Neuronal stem cell (in vitro differentiated cells): ENCODE measurements at regions not wholly inside any gene's neighbourhood (a gene's known extent, or its start where the extent isn't known, plus 50 kb on each side); places are given as distances from the start of the nearest gene placed in this dataset.
A peak's percentile ranks its signal among the peaks of the same experiment; 100 is the strongest.

Source experiments
- DNase-seq: peaks from one replicate; pipeline ENCODE4 v3.0.0-alpha.2; 2013; ENCODE audit warnings: low spot score
- H2AFZ ChIP-seq: one replicate; pipeline ENCODE4 v1.6.1; 2013; ENCODE audit warnings: mild to moderate bottlenecking, low read length, inconsistent platforms
- H2AK5ac ChIP-seq: 2 replicates; pipeline ENCODE4 v1.6.1; 2013; ENCODE audit warnings: low read depth, mild to moderate bottlenecking, inconsistent platforms, low read length, moderate library complexity, mixed read lengths
- H2BK120ac ChIP-seq: 2 replicates; pipeline ENCODE4 v1.6.1; 2013; ENCODE audit warnings: low read depth, mild to moderate bottlenecking, inconsistent platforms, low read length, moderate library complexity, mixed read lengths
- H2BK12ac ChIP-seq: one replicate; pipeline ENCODE4 v1.6.1; 2013; ENCODE audit warnings: low read length, inconsistent platforms
- H2BK15ac ChIP-seq: 2 replicates; pipeline ENCODE4 v1.6.1; 2013; ENCODE audit warnings: mild to moderate bottlenecking, low read length, inconsistent platforms, mixed read lengths
- H2BK5ac ChIP-seq: one replicate; pipeline ENCODE4 v1.6.1; 2013; ENCODE audit warnings: inconsistent platforms, mild to moderate bottlenecking, low read length, moderate library complexity
- H3K14ac ChIP-seq: one replicate; pipeline ENCODE4 v1.6.1; 2013; ENCODE audit warnings: low read length, inconsistent platforms
- H3K18ac ChIP-seq: 2 replicates; pipeline ENCODE4 v1.6.1; 2013; ENCODE audit warnings: low read length, inconsistent platforms
- H3K23ac ChIP-seq: 2 replicates; pipeline ENCODE4 v1.6.1; 2013; ENCODE audit warnings: low read depth, mild to moderate bottlenecking, mixed read lengths, low read length, inconsistent platforms; ENCODE audit not compliant: poor library complexity
- H3K27ac ChIP-seq: replicated peaks from 3 replicates; pipeline ENCODE4 v1.5.1; 2013; ENCODE audit warnings: low read length, inconsistent platforms
- H3K27me3 ChIP-seq, 3 experiments: 2 replicates each; pipeline ENCODE4 v1.6.1; 2013; ENCODE audit warnings: low read length in 3 of 3, mild to moderate bottlenecking in 2 of 3, inconsistent platforms in 1 of 3, low read depth in 1 of 3, mixed read lengths in 1 of 3, moderate library complexity in 1 of 3; ENCODE audit not compliant: control insufficient read depth in 3 of 3, insufficient read depth in 3 of 3
- H3K36me3 ChIP-seq, 2 donors: replicated peaks in 1 of 2; 2 replicates each; pipeline ENCODE4 v1.6.1; 2013; ENCODE audit warnings: low read length in 2 of 2; ENCODE audit not compliant: control insufficient read depth in 2 of 2, insufficient read depth in 2 of 2
- H3K4ac ChIP-seq: 2 replicates; pipeline ENCODE4 v1.6.1; 2013; ENCODE audit warnings: inconsistent platforms, mild to moderate bottlenecking, low read length, moderate library complexity
- H3K4me1 ChIP-seq, 2 donors: 1 replicate in 1 of 2; 2 replicates in 1 of 2; pipeline ENCODE4 v1.6.1; 2013; ENCODE audit warnings: low read length in 2 of 2, low read depth in 1 of 2; ENCODE audit not compliant: control insufficient read depth in 2 of 2, insufficient read depth in 1 of 2
- H3K4me2 ChIP-seq: one replicate; pipeline ENCODE4 v1.6.1; 2013; ENCODE audit warnings: mild to moderate bottlenecking, low read length, inconsistent platforms; ENCODE audit not compliant: insufficient read depth, poor library complexity, severe bottlenecking
- H3K4me3 ChIP-seq, 2 donors: 2 replicates each; pipeline ENCODE4 v1.5.1; 2013; ENCODE audit warnings: low read length in 2 of 2, mild to moderate bottlenecking in 2 of 2, inconsistent platforms in 1 of 2, moderate library complexity in 1 of 2
- H3K79me1 ChIP-seq: one replicate; pipeline ENCODE4 v1.6.1; 2013; ENCODE audit warnings: low read depth, mild to moderate bottlenecking, inconsistent platforms, low read length, moderate library complexity
- H3K9ac ChIP-seq: one replicate; pipeline ENCODE4 v1.6.1; 2013; ENCODE audit warnings: mild to moderate bottlenecking, low read depth, low read length, inconsistent platforms; ENCODE audit not compliant: poor library complexity
- H3K9me3 ChIP-seq, 2 donors: replicated peaks in 1 of 2; 2 replicates each; pipeline versions ENCODE3 to v1.6.1; 2013; ENCODE audit warnings: low read length in 2 of 2, mild to moderate bottlenecking in 2 of 2, inconsistent platforms in 1 of 2, low read depth in 1 of 2, mixed read lengths in 1 of 2, moderate library complexity in 1 of 2; ENCODE audit not compliant: control insufficient read depth in 2 of 2, insufficient read depth in 1 of 2
- H4K8ac ChIP-seq: one replicate; pipeline ENCODE4 v1.6.1; 2013; ENCODE audit warnings: low read depth, mild to moderate bottlenecking, inconsistent platforms, low read length, moderate library complexity
- H4K91ac ChIP-seq: one replicate; pipeline ENCODE4 v1.6.1; 2013; ENCODE audit warnings: low read length, low read depth, mild to moderate bottlenecking, inconsistent platforms; ENCODE audit not compliant: poor library complexity
- WGBS, 2 donors: extraction: QIAGEN DNeasy Blood & Tissue Kit; methylation state at CpG; one replicate each; pipeline ENCODE4 v1.1.7; 2013; ENCODE audit warnings: missing lambda C conversion rate in 2 of 2, mixed read lengths in 1 of 2; ENCODE audit not compliant: insufficient read length in 2 of 2, insufficient replicate concordance in 1 of 2; ENCODE audit errors: extremely low coverage in 2 of 2; 5-methylcytosine and 5-hydroxymethylcytosine counted together

- no peak overlapping the region for H2BK12ac ChIP-seq
- no peak overlapping the region for H4K91ac ChIP-seq
- H3K14ac ChIP-seq: no peak overlapping the region
- H3K9ac ChIP-seq: no peak overlapping the region
- H3K36me3 ChIP-seq: no peaks in the 10 kb centered on the region
- H3K27ac ChIP-seq: no peak overlapping the region
- H2AFZ ChIP-seq: no peak overlapping the region
- no peaks in the 10 kb centered on the region for H3K79me1 ChIP-seq
- H2BK15ac ChIP-seq: no peak overlapping the region
- no peak overlapping the region for H3K4me2 ChIP-seq
- peaks cover 0 to 47% (median 0%) of the 10 kb centered on the region in 3 experiments for H3K27me3 ChIP-seq
- H2AK5ac ChIP-seq: no peak overlapping the region
- H3K4me3 ChIP-seq: peak overlapping the region in 1 of 2 donors; percentile 16
- no peak overlapping the region for H3K4ac ChIP-seq
- H3K9me3 ChIP-seq: no peaks in the 10 kb centered on the region
- peaks cover 0 to 5% of the 10 kb centered on the region in 2 donors for H3K4me1 ChIP-seq
- no peak overlapping the region for H2BK5ac ChIP-seq
- H3K18ac ChIP-seq: no peak overlapping the region
- no CpG with 5 or more reads among the region's 4 CpGs for WGBS, 2 donors
- DNase-seq: no peak
- no peak overlapping the region for H3K23ac ChIP-seq
- H4K8ac ChIP-seq: no peak overlapping the region
- H2BK120ac ChIP-seq: no peak overlapping the region
Observed at GRCh38 chr17:77072670-77073069, 68.1 kb upstream of the SEC14L1 start.

GRCh38 chr17:77074681-77075080, 66.1 kb upstream of the SEC14L1 start:
- no peak overlapping the region for H3K9ac ChIP-seq
- no peak overlapping the region for H3K4me3 ChIP-seq
- H3K14ac ChIP-seq: no peak overlapping the region
- DNase-seq: no peak
- no peak overlapping the region for H2BK5ac ChIP-seq
- H4K91ac ChIP-seq: no peak overlapping the region
- H3K23ac ChIP-seq: no peak overlapping the region
- H2BK12ac ChIP-seq: no peak overlapping the region
- H2AFZ ChIP-seq: no peak overlapping the region
- WGBS, 2 donors: no CpG with 5 or more reads among the region's 12 CpGs
- H2BK15ac ChIP-seq: no peak overlapping the region
- peaks cover 0 to 5% of the 10 kb centered on the region in 2 donors for H3K4me1 ChIP-seq
- no peak overlapping the region for H3K27ac ChIP-seq
- no peaks in the 10 kb centered on the region for H3K36me3 ChIP-seq
- no peak overlapping the region for H2AK5ac ChIP-seq
- no peak overlapping the region for H4K8ac ChIP-seq
- peaks cover 0 to 41% (median 0%) of the 10 kb centered on the region in 3 experiments for H3K27me3 ChIP-seq
- no peaks in the 10 kb centered on the region for H3K79me1 ChIP-seq
- H2BK120ac ChIP-seq: no peak overlapping the region
- no peaks in the 10 kb centered on the region for H3K9me3 ChIP-seq
- H3K4ac ChIP-seq: no peak overlapping the region
- no peak overlapping the region for H3K18ac ChIP-seq
- H3K4me2 ChIP-seq: no peak overlapping the region

GRCh38 chr17:77076124-77076830, 64.5 kb upstream of the SEC14L1 start:
- no peak overlapping the region for H3K23ac ChIP-seq
- no peaks in the 10 kb centered on the region for H3K36me3 ChIP-seq
- H3K9me3 ChIP-seq: no peaks in the 10 kb centered on the region
- no peak for DNase-seq
- no CpG with 5 or more reads among the region's 14 CpGs for WGBS, 2 donors
- H3K27me3 ChIP-seq: peaks cover 0 to 28% (median 0%) of the 10 kb centered on the region in 3 experiments
- H2BK5ac ChIP-seq: no peak overlapping the region
- no peak overlapping the region for H3K4ac ChIP-seq
- H2BK12ac ChIP-seq: no peak overlapping the region
- no peak overlapping the region for H3K4me2 ChIP-seq
- H2BK120ac ChIP-seq: no peak overlapping the region
- peaks cover 0 to 5% of the 10 kb centered on the region in 2 donors for H3K4me1 ChIP-seq
- no peak overlapping the region for H3K4me3 ChIP-seq
- H2AK5ac ChIP-seq: no peak overlapping the region
- H3K27ac ChIP-seq: no peak overlapping the region
- no peak overlapping the region for H3K18ac ChIP-seq
- no peaks in the 10 kb centered on the region for H3K79me1 ChIP-seq
- H2BK15ac ChIP-seq: no peak overlapping the region
- H4K91ac ChIP-seq: no peak overlapping the region
- H3K9ac ChIP-seq: no peak overlapping the region
- H3K14ac ChIP-seq: no peak overlapping the region
- no peak overlapping the region for H4K8ac ChIP-seq
- H2AFZ ChIP-seq: peak overlapping the region; percentile 94

- Histone ChIP-seq H3K4me3 (no peak overlapping the region), H3K79me1 (no peaks in the 10 kb centered on the region), H2BK12ac (no peak overlapping the region), H2BK5ac (peak overlapping the region; percentile 7), H4K8ac (no peak overlapping the region), H3K36me3 (no peaks in the 10 kb centered on the region), H3K14ac (no peak overlapping the region), H3K9ac (no peak overlapping the region), H3K18ac (no peak overlapping the region), H2AK5ac (no peak overlapping the region), H3K27ac (no peak overlapping the region), H3K4ac (no peak overlapping the region), H4K91ac (no peak overlapping the region), H3K27me3 (no peaks in the 10 kb centered on the region), H2BK15ac (no peak overlapping the region), H2BK120ac (no peak overlapping the region), H3K4me2 (no peak overlapping the region), H2AFZ (no peak overlapping the region), H3K23ac (no peak overlapping the region), H3K9me3 (no peaks in the 10 kb centered on the region), H3K4me1 (peaks cover 1 to 2% of the 10 kb centered on the region in 2 donors)
- DNase-seq: no peak
- no CpG with 5 or more reads among the region's 5 CpGs for WGBS, 2 donors
Observed at GRCh38 chr17:77083531-77083930, 57.2 kb upstream of the SEC14L1 start.
